OCI-LY3 (cell line): ENCODE measurements at regions not wholly inside any gene's neighbourhood (a gene's known extent, or its start where the extent isn't known, plus 50 kb on each side); places are given as distances from the start of the nearest gene placed in this dataset.

Experiments
- CTCF ChIP-seq: fragments of 200-600, 300-600 bp; sonication (generic); IDR thresholded peaks from 2 replicates; pipeline ENCODE4 v1.5.1; 2014; ENCODE audit warnings: antibody characterized with exemption, low read length, low read depth
- EZH2phosphoT487 ChIP-seq: fragments of 200-600 bp; shearing (Covaris generic); IDR thresholded peaks from 2 replicates; pipeline ENCODE4 v1.6.1; 2018; ENCODE audit warnings: antibody characterized with exemption, mixed run types, low read depth

- TF ChIP-seq CTCF (no peak), EZH2phosphoT487 (no peak)
Measured at GRCh38 chr13:109651854-109652253, 134.5 kb downstream of the IRS2 start.
